Transverse colon (tissue), 4 donors: ENCODE measurements at regions not wholly inside any gene's neighbourhood (a gene's known extent, or its start where the extent isn't known, plus 50 kb on each side); places are given as distances from the start of the nearest gene placed in this dataset.

Experiments used
- DNase-seq: peaks from one replicate; pipeline ENCODE4 v3.0.0-alpha.2; 2019
- H3K27ac ChIP-seq, 4 donors: fragments of 200-600 bp; sonication (generic); 2 replicates each; pipeline ENCODE4 v1.5.1; 2016 to 2018; ENCODE audit warnings: inconsistent platforms in 4 of 4
- H3K27me3 ChIP-seq: fragments of 200-600 bp; sonication (generic); 2 replicates; pipeline ENCODE4 v1.5.1; 2017; ENCODE audit warnings: inconsistent platforms
- H3K36me3 ChIP-seq, 4 donors: fragments of 200-600 bp; sonication (generic); 2 replicates each; pipeline ENCODE4 v1.5.1; 2017 to 2019; ENCODE audit warnings: inconsistent platforms in 4 of 4
- H3K4me1 ChIP-seq, 4 donors: fragments of 200-600 bp; sonication (generic); 2 replicates each; pipeline ENCODE4 v1.5.1; 2017 to 2020; ENCODE audit warnings: inconsistent platforms in 4 of 4
- H3K4me3 ChIP-seq, 4 donors: fragments of 200-600 bp; sonication (generic); 1 replicate in 1 of 4; 2 replicates in 3 of 4; pipeline versions ENCODE4 v1.5.1 to v1.6.1; 2017 to 2019; ENCODE audit warnings: inconsistent platforms in 4 of 4
- H3K9me3 ChIP-seq, 2 donors: fragments of 200-600 bp; sonication (generic); 2 replicates each; pipeline ENCODE4 v1.5.1; 2017 to 2019; ENCODE audit warnings: inconsistent platforms in 2 of 2
- CTCF ChIP-seq, 5 experiments: fragments of 200-600 bp in 3 of 5; fragments of 450-650 bp in 2 of 5; sonication (generic) in 3 of 5; IDR thresholded peaks; 1 replicate in 2 of 5; 2 replicates in 3 of 5; pipeline ENCODE4 v1.5.1; 2016 to 2017; ENCODE audit warnings: antibody characterized with exemption in 5 of 5, inconsistent platforms in 3 of 5, mild to moderate bottlenecking in 2 of 5, moderate library complexity in 1 of 5
- EP300 ChIP-seq: sonication (generic); formaldehyde crosslinking; IDR thresholded peaks from one replicate; pipeline ENCODE4 v1.6.1; 2017; ENCODE audit warnings: antibody characterized with exemption, low read depth
- POLR2A ChIP-seq: fragments of 450-650 bp; IDR thresholded peaks from one replicate; pipeline ENCODE4 v1.6.1; 2016; ENCODE audit warnings: antibody characterized with exemption, mild to moderate bottlenecking, moderate library complexity
- POLR2AphosphoS5 ChIP-seq, 3 donors: sonication (generic); formaldehyde crosslinking; IDR thresholded peaks; one replicate each; pipeline ENCODE4 v1.6.1; 2016; ENCODE audit warnings: antibody characterized with exemption in 3 of 3
- WGBS, 2 donors: methylation state at CpG; one replicate each; pipeline ENCODE4 v1.1.5; 2018; ENCODE audit warnings: low coverage in 1 of 2; 5-methylcytosine and 5-hydroxymethylcytosine counted together
- in situ Hi-C, 4 donors: fragments of 200-750 bp; cut with MboI; loops; one replicate each; pipeline versions ENCODE4 v1.15.0 to v1.15.1; 2017; ENCODE audit warnings: low sequenced_read_pairs in 3 of 4, low pct_ligation_motif_present in 1 of 4, low pct_unique_long_range_greater_than_20kb in 1 of 4
- intact Hi-C: fragments of 100-400 bp; cut with DNase I; formaldehyde crosslinking; loops from one replicate; pipeline ENCODE4 v1.15.1; 2023; ENCODE audit warnings: low total_unique reads

- H3K9me3 ChIP-seq, result no peaks in the 10 kb centered on the region
- H3K27me3 ChIP-seq, result no peaks in the 10 kb centered on the region
- no peak for DNase-seq
- no peaks in the 10 kb centered on the region for H3K4me1 ChIP-seq
- no peaks in the 10 kb centered on the region for H3K36me3 ChIP-seq
- no peak for TF ChIP-seq POLR2AphosphoS5 (IDR thresholded peaks at IDR 0.05)
- no peak for TF ChIP-seq EP300
- no peak for TF ChIP-seq POLR2A
- no peak for TF ChIP-seq CTCF (IDR thresholded peaks at IDR 0.05)
- H3K4me3 ChIP-seq, result no peak overlapping the region
- intact Hi-C loops (no loop called here), in situ Hi-C loops (no loop called here)
- H3K27ac ChIP-seq, result no peak overlapping the region
- WGBS, 2 donors, result 77 to 89% methylated on average over 6 of the region's 6 CpGs
Observed at GRCh38 chr10:27451054-27451453, 53.0 kb upstream of the RAB18 start.

GRCh38 chr10:27450225-27450624 is 53.9 kb upstream of the RAB18 start:
- in situ Hi-C loops (no loop called here), intact Hi-C loops (no loop called here)
- no peak for TF ChIP-seq POLR2A
- no peak for TF ChIP-seq CTCF (IDR thresholded peaks at IDR 0.05)
- no peak for TF ChIP-seq EP300
- TF ChIP-seq POLR2AphosphoS5 (IDR thresholded peaks at IDR 0.05), result no peak
- no peak for DNase-seq
- Histone ChIP-seq H3K36me3 (no peaks in the 10 kb centered on the region), H3K4me1 (no peaks in the 10 kb centered on the region), H3K27me3 (no peaks in the 10 kb centered on the region), H3K9me3 (no peaks in the 10 kb centered on the region), H3K27ac (no peak overlapping the region), H3K4me3 (no peak overlapping the region)

GRCh38 chr10:27449571-27449970 is 54.5 kb upstream of the RAB18 start:
- DNase-seq, result no peak
- 43 to 56% methylated on average over 4 of the region's 4 CpGs for WGBS, 2 donors
- H3K9me3 ChIP-seq, result no peaks in the 10 kb centered on the region
- no peaks in the 10 kb centered on the region for H3K4me1 ChIP-seq
- TF ChIP-seq CTCF (IDR thresholded peaks at IDR 0.05) (no peak), POLR2A (no peak), EP300 (no peak), POLR2AphosphoS5 (IDR thresholded peaks at IDR 0.05) (no peak)
- intact Hi-C loops, result no loop called here
- H3K4me3 ChIP-seq, result no peak overlapping the region
- no peaks in the 10 kb centered on the region for H3K36me3 ChIP-seq
- H3K27me3 ChIP-seq, result no peaks in the 10 kb centered on the region
- in situ Hi-C loops, result loop anchor here (10.0 to 25.0 kb wide), 3 partner anchors 205 to 788 kb away; no protein-coding TSS in a partner anchor
- no peak overlapping the region for H3K27ac ChIP-seq

- TF ChIP-seq EP300 (no peak), CTCF (IDR thresholded peaks at IDR 0.05) (no peak), POLR2AphosphoS5 (IDR thresholded peaks at IDR 0.05) (no peak), POLR2A (no peak)
- no peak for DNase-seq
- H3K36me3 ChIP-seq, result no peaks in the 10 kb centered on the region
- no peak overlapping the region for H3K27ac ChIP-seq
- 75 to 90% methylated on average over 1 to 2 of the region's 2 CpGs for WGBS, 2 donors
- H3K4me3 ChIP-seq, result no peak overlapping the region
- intact Hi-C loops (no loop called here), in situ Hi-C loops (loop anchor here (10.0 to 25.0 kb wide), 3 partner anchors 206 to 788 kb away; no protein-coding TSS in a partner anchor)
- no peaks in the 10 kb centered on the region for H3K9me3 ChIP-seq
- no peaks in the 10 kb centered on the region for H3K27me3 ChIP-seq
- no peaks in the 10 kb centered on the region for H3K4me1 ChIP-seq
Observed at GRCh38 chr10:27448921-27449320, 55.2 kb upstream of the RAB18 start.
